T-helper 2 cell (primary cell): ENCODE measurements at regions not wholly inside any gene's neighbourhood (a gene's known extent, or its start where the extent isn't known, plus 50 kb on each side); places are given as distances from the start of the nearest gene placed in this dataset.

ENCODE experiments used
- DNase-seq, 5 experiments: peaks; one replicate each; pipeline versions ENCODE4 v3.0.0 to v3.0.0-alpha.2; 2012 to 2022

- DNase-seq = no peak
Observed at GRCh38 chr3:72429589-72430353, 418.5 kb downstream of the SHQ1 start.

GRCh38 chr3:72428803-72429202 is 419.4 kb downstream of the SHQ1 start:
- no peak for DNase-seq

GRCh38 chr3:72427624-72428023 is 420.6 kb downstream of the SHQ1 start:
- DNase-seq = peak in 1 of 5 experiments; percentile 51

- DNase-seq = peak in 1 of 5 experiments; percentile 82
Observed at GRCh38 chr3:72426618-72427397, 421.4 kb downstream of the SHQ1 start.

GRCh38 chr3:72423643-72424042 is 424.6 kb downstream of the SHQ1 start:
- no peak for DNase-seq

GRCh38 chr3:72421786-72422185 is 426.5 kb downstream of the SHQ1 start:
- no peak for DNase-seq

- no peak for DNase-seq
Observed at GRCh38 chr3:72421126-72421525, 427.1 kb downstream of the SHQ1 start.

- DNase-seq = no peak
Observed at GRCh38 chr3:72418856-72419255, 429.4 kb downstream of the SHQ1 start.

- peak in 1 of 5 experiments; percentile 83 for DNase-seq
Observed at GRCh38 chr3:72418244-72418643, 430.0 kb downstream of the SHQ1 start.

GRCh38 chr3:72414481-72415016 is 433.7 kb downstream of the SHQ1 start:
- DNase-seq = no peak

- peak in 1 of 5 experiments; percentile 47 for DNase-seq
Observed at GRCh38 chr3:72413228-72413627, 435.0 kb downstream of the SHQ1 start.

GRCh38 chr3:72412340-72412956 is 435.8 kb downstream of the SHQ1 start:
- DNase-seq = no peak

GRCh38 chr3:72411843-72412242 is 436.4 kb downstream of the SHQ1 start:
- DNase-seq = peak in 1 of 5 experiments; percentile 34

GRCh38 chr3:72411126-72411525 is 437.1 kb downstream of the SHQ1 start:
- no peak for DNase-seq

- DNase-seq = peak in 1 of 5 experiments; percentile 30
Observed at GRCh38 chr3:72408983-72409779, 439.1 kb downstream of the SHQ1 start.

- DNase-seq = no peak
Observed at GRCh38 chr3:72407766-72408165, 440.5 kb downstream of the SHQ1 start.

- DNase-seq = no peak
Observed at GRCh38 chr3:72405943-72406566, 442.2 kb downstream of the SHQ1 start.

- no peak for DNase-seq
Observed at GRCh38 chr3:72401005-72401545, 447.2 kb downstream of the SHQ1 start.

GRCh38 chr3:72398781-72399180 is 449.5 kb downstream of the SHQ1 start:
- DNase-seq = no peak

GRCh38 chr3:72397586-72397985 is 450.7 kb downstream of the SHQ1 start:
- DNase-seq = no peak

- DNase-seq = no peak
Observed at GRCh38 chr3:72396899-72397298, 451.3 kb downstream of the SHQ1 start.
